ENCODE measurements at regions not wholly inside any gene's neighbourhood (a gene's known extent, or its start where the extent isn't known, plus 50 kb on each side); places are given as distances from the start of the nearest gene placed in this dataset.
"Not testable (repeated sequence)": the region's sequence is repeated elsewhere in the genome, so short reads cannot be mapped to it uniquely, and the experiment has no call there.

GRCh38 chr1:220942278-220942677, 63.0 kb downstream of the HLX start:
- DNase-seq (ENCODE audit: low read depth), result no peak

DNA sequence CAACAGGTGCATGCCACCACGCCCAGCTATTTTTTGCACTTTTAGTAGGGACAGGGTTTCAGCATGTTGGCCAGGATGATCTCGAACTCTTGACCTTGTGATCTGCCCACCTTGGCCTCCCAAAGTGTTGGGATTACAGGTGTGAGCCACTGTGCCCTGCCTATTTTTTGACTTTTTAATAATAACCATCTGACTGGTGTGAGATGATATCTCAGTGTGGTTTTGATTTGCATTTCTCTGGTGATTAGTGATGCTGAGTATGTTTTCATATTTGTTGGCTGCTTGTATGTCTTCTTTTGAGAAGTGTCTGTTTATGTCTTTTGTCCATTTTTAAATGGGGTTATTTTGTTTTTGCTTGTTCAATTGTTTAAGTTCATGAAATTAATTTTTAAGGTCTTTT, 63.7 kb downstream of the HLX start:
- DNase-seq (ENCODE audit: low read depth), result not testable (repeated sequence)

GRCh38 chr1:220943319-220943996, 64.2 kb downstream of the HLX start:
- no peak for DNase-seq (ENCODE audit: low read depth)

GRCh38 chr1:220950576-220950975, 71.3 kb downstream of the HLX start:
- DNase-seq (ENCODE audit: low read depth), result no peak

DNA sequence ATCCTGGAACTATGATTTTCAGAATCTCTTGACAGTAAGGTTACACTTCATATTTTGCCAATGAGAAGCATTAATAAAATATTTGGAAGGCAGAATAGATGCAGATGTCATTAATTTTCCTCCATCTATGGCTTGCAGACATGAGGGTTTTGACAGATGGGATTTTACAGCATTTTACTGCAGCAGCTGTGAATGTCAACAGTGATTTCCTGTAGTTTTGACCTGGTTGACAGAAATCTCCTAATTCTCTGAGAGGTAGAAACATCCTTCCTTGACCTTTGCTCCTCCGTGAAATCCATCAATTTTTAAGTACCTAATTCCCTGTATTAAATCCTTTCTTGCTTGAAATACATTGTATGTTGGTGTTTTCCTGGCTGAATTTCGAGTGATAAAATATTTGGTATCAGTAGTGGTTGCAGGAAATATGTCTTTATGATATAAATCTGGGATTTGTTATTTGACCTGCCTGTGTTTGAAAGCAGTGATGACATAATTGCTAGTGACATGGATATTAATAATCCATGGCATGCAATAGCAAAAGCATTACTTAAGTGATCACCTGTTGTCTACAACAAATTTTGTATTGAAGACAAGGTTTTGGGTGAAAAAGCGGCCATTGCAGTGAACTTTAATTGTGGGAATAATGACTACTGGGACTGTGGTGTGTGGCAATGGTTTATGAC, 73.9 kb downstream of the HLX start:
- no peak for DNase-seq (ENCODE audit: low read depth)

DNA sequence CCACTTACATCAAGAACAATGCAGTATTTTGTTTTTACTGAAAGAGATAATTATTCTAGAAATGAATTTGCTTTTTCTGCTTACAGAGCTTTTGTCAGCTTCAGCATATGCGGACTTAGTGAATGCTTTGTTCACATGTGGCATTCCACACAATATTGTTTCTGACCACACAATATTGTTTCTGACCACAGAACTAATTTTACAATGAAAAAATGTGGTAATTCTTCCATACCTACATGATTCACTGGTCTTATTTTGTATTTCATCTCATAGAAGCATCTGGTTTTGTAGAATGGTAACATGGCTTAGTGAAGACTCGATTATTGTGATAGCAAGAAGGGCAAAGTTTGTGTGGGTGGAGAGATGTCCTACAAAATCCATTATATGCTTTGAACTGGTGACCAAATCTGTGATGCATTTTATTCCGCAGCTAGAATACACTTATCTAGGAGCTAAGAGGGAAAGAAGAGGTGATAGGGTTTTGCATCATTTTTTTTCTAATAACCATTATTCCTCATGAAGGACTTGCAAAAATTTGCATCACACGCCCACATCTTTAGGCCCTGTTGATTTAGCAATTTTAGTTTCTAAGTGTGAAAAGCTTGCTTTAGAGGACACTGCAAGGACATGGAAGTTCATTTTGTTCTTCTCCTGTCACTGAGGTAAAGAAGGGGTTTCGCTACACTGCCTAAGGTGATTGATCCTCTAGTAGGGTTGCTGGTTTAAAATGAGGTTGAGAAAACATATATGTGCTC, 75.3 kb downstream of the HLX start:
- DNase-seq (ENCODE audit: low read depth), result no peak

DNA sequence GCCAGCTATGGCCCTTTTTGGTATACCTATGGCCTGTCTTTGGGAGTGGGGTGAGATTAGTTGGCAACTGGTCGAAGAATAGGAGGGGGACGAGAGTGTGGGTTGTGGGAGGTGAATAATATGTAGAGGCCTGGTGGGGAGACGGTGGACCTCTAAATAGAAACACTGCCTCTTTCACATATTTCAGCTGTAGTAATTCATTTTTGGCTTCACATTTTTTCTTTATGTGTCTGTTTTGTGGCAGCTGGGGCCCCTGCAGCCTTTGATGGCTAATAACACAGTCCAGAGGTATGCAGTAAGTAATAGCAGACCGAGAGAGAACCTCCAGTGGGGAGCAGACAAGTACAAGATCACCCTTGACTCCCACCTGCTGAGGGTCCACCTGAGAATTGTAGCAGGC, 75.9 kb downstream of the HLX start:
- DNase-seq (ENCODE audit: low read depth), result no peak

- no peak for DNase-seq (ENCODE audit: low read depth)
These were observed 77.4 kb downstream of the HLX start for GRCh38 chr1:220956501-220957232.

GRCh38 chr1:220957233-220957605, 78.0 kb downstream of the HLX start:
- DNase-seq (ENCODE audit: low read depth), result no peak

- DNase-seq (ENCODE audit: low read depth), result no peak
These were observed 79.0 kb downstream of the HLX start for GRCh38 chr1:220958234-220958633.

DNA sequence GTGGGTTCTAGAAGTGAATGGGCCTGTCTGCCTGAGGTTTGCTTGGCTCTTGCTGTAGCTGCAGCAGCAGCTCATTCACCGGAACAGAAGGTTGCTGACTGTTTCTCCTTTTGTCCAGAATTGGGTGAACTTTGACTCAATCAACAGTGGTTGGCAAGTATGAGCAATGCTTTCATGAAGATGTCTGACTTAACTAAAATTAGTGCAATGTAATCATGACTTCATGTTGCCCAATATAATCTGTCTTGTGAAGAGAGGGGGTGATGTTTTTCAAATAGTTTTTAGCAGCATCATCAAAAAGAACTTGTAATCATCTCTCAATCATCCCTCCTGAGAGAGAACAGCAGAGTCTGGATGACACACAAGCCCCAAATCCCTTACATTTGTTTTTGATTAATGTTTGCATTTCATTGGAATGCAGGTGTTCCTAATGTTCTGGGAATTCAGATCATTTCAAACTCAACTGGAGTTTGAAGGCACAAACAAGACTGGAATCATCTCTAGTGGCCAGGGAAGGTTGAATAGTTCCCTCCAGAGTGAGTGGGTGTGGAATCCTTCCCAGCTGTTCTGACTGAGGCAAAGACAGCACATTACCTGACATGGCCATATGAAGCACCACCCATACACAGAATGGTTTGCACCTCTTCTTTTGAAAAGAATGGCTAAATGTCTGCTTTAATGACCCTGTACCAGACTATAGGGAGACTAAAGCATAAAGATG, 82.9 kb downstream of the HLX start:
- DNase-seq (ENCODE audit: low read depth), result no peak

- no peak for DNase-seq (ENCODE audit: low read depth)
These were observed 86.8 kb downstream of the HLX start for GRCh38 chr1:220966041-220966440.

DNA sequence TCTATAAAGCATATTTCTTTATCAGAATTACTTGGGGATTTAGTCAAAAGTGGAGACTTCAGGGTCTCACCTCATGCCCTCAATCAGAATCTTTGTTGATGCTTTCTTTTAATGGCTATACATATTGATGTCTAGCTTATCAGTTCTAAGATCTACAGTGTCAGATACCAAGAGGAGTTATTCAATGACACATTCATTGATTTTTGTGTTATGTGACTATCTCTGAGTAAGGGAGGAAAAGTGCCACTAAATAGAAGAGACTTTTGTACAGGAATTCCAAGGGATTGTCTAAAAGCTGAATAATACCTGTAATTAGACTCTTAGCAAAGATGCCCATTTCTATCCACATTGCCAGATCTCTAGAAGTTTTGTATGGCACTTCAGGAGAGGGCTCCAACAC, 87.2 kb downstream of the HLX start:
- DNase-seq (ENCODE audit: low read depth), result no peak

DNA sequence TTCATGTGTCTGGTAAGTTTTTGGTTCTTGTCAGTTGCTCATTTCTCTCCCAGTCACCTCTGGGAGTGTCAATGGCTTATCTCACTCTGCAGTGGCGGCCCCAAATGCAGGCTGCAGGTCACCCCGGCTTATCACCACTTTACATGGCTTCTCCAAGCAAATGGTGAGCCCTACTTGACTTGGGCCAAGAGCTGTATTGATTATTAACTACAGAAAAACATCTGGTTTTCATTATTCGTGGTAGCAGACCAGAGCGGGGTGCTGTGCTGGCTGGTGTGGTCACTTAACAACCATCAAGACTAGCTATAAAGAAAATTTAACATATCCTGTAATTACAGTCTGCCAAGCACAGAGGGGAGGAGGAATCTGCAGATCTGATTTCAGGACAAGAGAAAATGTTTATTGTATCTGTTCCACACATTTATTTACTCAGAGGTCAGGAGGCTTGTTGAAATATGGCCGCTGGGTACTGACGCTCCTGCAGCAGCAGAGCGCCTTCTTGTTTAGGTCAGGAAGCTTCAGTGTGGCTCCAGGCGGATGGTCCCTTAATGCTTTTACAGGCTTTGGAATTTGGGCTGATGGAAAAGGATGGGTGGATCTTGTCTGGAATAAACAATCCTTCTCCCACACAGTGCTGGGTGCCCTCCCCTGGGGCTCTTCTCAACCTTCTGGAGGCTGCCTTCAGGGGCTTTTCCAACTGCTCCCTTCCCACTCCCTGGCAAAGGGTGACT, 87.8 kb downstream of the HLX start:
- DNase-seq (ENCODE audit: low read depth), result no peak

DNA sequence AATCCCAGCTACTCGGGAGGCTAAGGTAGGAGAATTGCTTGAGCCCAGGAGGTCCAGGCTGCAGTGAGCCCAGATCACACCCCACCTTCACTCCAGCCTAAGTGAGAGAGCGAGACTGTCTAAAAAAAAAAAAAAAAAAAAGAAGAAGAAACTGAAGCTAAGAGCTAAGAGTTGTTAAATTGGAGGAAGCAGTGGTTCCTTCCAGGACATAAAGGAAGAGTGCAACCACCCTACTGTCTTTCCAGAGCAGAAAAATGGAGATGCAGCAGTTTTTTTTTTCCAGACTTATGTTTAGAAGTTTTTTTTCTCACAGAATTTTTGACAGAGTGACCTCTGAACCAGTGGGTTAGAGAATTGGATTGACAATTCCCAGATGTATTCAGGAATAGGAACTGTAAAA, 88.7 kb downstream of the HLX start:
- no peak for DNase-seq (ENCODE audit: low read depth)

- not testable (repeated sequence) for DNase-seq (ENCODE audit: low read depth)
These were observed 90.0 kb downstream of the HLX start for GRCh38 chr1:220969281-220969680.

DNA sequence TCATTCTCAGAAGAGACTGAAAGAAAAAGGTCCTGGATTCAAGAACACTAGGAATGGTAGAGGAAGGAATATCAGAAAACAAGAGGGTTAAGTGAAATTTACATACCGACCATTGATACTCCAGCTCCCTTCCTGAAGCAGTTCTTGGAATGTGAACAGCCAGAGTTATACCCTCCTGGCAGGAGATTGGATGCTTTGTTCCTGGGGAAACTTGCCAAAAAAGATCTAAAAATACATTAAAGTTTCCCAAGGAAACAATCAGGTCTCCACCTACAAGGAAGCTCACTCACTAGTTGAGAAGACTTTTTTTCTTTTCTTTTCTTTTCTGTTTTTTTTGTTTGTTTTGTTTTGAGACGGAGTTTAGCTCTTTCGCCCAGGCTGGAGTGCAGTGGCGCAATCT, 91.1 kb downstream of the HLX start:
- DNase-seq (ENCODE audit: low read depth), result no peak

DNA sequence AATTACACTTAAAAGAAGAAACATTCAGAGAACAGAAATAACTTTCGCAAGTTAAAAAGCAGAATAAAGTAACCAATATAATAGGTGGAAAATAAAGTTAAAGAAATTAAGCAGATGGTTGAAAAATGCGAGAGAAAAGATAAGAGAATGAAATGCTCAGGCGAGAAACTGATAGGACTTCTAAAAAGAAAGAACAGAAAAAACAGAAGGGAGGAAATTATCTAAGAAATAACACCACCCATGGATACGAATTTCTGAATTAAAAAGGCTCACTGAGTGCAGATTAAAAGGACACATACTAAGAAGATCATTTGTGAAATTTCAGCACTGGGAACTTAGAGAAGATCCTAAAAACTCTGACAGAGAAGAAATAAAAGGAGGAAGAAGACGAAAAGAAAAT, 92.0 kb downstream of the HLX start:
- DNase-seq (ENCODE audit: low read depth), result no peak

DNA sequence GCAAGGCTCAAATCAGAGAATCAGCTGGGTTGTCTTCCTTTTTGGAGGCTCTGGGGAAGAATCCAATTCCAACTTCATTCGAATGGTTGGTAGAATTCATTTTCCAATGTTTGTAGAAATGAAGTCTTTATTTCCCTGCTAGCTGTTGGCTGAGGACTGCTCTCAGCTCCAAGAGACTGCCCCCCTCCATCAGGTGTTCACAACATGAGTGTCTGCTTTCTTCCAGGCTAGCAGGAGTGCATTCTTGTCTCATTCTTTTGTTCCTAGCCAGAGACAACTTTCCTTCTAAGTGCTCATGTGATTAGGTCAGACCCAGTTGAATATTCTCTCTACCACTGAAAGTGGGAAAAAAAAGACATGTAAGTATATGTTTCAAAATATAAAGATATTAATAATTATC, 95.2 kb downstream of the HLX start:
- DNase-seq (ENCODE audit: low read depth), result no peak

DNA sequence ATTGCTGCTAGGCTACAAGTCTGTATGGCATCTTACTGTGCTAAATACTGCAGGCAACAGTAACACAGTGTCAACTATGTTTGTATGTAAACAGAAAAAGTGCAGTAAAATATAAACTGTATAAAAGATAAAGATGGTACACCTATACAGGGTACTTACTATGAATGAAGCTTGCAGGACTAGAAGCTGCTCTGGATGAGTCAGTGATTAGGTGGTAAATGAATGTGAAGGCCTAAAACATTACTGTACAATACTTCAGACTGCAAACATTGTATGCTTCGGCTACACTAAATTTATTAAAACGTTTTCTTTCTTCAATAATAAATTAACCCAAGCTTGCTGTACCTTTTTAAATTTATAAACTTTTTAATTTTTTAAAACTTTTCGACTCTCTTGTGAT, 97.1 kb downstream of the HLX start:
- DNase-seq (ENCODE audit: low read depth), result no peak

DNA sequence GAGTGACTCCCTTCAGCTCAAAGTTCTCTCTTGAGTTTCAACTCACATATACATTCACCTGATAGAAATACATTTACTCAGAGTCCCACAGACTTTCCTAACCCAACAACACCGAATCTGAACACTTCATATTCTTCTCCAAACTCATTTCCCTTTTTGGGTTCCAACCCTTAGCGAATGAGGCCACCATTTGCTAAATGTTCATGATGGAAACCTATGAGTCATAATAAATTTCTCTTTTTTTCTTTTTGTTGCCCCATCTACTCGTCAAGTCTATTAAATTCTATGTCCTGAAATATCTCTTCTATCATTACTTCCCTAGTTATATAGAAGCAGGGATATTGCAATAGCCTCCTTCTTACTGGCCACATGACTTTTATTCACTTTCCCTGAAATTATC, 100.1 kb downstream of the HLX start:
- no peak for DNase-seq (ENCODE audit: low read depth)
